ENCODE measurements at regions not wholly inside any gene's neighbourhood (a gene's known extent, or its start where the extent isn't known, plus 50 kb on each side); places are given as distances from the start of the nearest gene placed in this dataset.

- DNase-seq (ENCODE audit: low spot score) = no peak
Measured at GRCh38 chr2:104444392-104444791, 409.5 kb upstream of the POU3F3 start.

- DNase-seq (ENCODE audit: low spot score) = no peak
Measured at GRCh38 chr2:104444889-104445288, 409.0 kb upstream of the POU3F3 start.

- no peak for DNase-seq (ENCODE audit: low spot score)
Measured at GRCh38 chr2:104447831-104448434, 406.0 kb upstream of the POU3F3 start.

DNA sequence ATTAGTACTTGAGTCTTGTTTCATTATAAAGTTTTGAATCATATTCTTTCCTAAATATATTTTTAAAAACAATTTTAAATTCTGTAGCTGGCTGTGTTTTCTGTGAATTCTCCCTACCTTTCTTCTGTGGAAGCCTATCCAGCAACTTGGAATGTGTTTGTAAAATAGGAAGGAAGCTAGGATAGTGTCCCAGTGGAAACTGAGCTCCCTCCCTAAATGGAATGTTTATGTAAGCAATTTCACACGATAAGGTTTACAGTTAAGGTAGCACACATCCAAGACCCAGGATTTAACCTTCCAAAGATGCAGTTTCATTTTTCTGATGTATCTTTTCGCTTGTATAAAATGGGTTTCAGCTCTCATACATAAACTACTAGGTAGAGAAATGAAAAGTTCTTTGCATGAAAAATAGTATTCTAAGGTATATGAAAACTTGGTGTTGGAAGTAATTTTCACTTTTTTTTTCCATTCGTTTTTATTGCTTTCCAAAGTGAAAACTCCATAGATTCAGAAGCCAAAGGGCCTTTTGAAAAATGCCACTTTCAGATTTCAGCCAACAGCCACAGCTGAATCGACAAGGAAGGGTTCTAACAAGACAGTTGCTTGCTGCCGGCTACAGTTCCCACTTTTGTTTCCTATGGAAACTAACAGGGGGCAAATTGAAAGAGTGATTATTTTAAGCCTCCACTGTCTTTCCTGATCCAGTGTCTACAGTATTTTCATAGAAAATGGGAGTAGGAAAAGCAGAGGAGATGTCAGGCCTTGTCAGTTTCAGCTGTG, 405.1 kb upstream of the POU3F3 start:
- no peak for DNase-seq (ENCODE audit: low spot score)

DNA sequence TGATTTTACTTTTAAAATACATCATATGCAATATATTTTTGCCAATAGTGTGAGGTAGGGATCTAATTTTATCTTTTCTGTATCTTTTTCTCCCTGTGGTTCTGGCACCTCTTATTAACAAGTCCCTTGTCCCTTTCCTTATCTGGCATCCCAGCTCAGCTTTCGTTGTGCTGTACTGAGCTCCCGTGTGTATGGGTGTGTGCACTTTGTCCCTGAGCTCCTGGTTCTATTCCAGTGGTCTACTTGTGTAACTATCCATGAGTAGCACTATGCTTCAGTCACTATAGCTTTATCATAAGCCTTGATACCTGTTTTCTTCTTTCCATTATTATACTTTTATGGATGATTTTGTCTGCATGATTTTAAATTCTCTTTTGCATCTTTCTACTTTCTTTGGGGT, 401.4 kb upstream of the POU3F3 start:
- DNase-seq (ENCODE audit: low spot score) = no peak

DNA sequence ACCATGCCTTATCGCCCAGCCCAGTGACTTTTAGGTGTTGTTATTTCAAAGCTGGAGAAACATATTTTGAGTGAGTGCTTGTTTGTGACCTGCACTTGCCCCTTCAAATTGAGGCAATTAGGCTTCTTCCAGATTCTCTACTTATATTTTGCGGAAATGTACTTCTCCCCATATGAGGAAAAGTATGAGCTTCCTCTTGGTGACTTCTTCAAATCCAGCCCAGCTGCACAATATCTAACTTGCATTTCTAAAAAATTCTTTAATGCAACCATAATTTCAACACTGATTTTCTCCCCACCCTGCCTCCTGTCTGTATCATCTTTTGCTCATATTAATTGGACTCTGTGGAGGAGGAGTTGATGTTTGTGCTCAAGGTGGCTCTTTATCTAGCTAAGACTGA, 391.2 kb upstream of the POU3F3 start:
- DNase-seq (ENCODE audit: low spot score) = no peak

DNA sequence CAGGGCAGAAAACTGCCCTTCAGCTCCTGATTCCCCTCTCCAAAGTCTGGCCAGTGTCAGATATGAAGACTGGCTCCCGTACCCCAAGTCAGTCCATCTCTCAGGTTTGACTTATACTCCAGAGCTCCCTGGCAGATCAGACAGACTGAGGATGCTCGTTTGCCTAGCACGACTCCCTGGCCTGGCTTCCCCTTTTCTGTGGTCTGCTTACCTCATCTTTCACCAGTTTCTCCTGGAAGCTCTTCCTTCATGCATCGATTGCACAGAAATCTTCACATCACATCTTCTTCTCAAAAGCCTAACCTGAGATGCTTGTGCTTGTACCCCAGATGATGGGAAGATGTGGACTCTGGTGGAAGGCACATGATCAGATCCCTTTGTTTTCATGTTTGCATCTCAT, 387.9 kb upstream of the POU3F3 start:
- DNase-seq (ENCODE audit: low spot score) = no peak

GRCh38 chr2:104468846-104469245, 385.1 kb upstream of the POU3F3 start:
- DNase-seq (ENCODE audit: low spot score) = no peak

DNA sequence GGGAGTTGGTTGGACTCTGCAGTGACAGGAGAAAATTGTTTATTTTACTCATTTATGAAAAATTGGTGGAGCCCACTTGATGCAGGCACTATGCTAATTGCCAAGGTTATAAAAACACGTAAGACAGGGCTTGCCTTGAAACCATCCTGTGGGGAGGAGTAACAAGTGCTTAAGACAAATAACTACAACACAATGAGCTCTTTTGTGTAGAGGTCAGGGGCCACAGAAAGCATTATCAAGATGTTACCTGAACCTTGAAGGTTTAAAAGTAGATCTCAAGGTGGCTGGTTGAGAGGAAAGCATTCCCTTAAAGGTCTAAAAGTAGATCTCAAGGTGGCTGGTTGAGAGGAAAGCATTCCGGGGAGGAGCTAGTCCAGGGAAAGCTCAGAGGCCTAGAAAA, 381.8 kb upstream of the POU3F3 start:
- no peak for DNase-seq (ENCODE audit: low spot score)

- DNase-seq (ENCODE audit: low spot score) = no peak
Measured at GRCh38 chr2:104473546-104473945, 380.4 kb upstream of the POU3F3 start.

- DNase-seq (ENCODE audit: low spot score) = no peak
Measured at GRCh38 chr2:104474716-104475115, 379.2 kb upstream of the POU3F3 start.

DNA sequence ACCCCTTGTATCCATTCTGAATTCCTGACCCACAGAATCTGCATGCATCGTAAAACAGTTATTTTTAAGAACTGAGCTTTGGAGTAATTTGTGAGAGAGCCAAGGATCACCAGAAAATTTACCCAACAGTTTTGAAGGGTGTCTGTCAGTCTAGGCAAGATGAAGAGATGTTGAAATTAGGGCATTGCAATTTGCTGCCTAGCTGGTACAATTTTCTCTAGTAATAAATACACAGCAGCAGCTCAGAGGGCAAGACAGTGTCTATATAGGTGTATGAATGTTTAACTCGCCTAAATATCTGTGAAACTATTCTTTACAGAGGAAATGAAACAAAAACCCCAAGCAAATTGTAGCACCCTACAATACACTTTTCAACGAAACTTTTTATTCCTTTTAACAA, 377.8 kb upstream of the POU3F3 start:
- DNase-seq (ENCODE audit: low spot score) = no peak

DNA sequence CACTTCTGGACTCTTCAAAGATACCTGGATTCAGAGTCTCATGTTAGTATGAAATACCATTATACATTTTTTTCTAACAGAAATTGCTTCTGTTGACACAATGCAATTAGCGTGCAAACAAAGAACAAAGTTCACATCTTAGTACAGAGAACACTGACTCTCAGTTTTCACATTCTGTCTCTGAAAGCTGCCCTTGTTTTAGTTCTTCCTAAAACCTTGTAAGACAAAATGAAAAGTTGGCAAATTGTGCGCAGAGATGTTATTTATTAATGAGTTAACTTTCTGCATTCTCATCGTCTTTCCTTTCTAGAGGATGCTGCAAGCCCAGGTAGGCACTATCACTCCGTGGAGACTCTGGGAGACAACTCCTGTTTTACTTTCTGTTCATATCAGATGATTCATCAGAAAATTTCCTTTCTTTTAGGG, 377.3 kb upstream of the POU3F3 start:
- no peak for DNase-seq (ENCODE audit: low spot score)

GRCh38 chr2:104481341-104481740, 372.6 kb upstream of the POU3F3 start:
- no peak for DNase-seq (ENCODE audit: low spot score)

DNA sequence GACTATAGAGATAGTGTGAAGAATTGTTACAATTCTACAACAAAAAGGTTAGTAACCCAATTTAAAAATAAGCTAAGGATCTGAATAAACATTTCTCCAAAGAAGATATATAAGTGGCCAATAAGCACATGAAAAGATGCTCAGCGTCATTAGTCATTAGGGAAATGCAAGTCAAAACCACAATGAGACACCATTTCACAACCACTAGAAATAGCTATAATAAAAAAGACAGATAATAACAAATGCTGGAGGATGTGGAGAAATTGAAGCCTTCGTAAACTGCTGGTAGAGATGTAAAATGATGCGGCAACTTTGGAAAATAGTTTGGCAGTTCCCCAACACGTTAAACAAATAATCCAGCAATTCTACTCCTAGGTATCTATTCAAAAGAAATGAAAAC, 366.5 kb upstream of the POU3F3 start:
- no peak for DNase-seq (ENCODE audit: low spot score)

DNA sequence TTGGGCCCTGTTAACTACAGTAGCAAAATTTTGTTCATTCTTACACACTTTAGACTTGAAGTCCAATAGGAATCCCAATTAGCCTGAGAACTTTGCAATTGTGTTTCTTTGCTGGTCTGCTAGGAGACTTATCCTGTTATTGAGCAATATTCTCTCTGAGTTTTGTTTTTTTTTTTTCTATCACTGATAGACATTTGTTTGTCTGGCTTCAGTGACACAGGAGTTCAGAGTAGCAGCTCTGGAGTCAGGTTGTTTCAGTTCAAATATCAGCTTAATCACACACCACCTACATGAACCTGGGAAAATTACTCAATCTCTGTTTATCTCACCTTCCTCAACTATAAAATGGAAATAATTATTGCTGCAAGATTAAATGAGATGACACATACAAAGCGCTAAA, 360.2 kb upstream of the POU3F3 start:
- no peak for DNase-seq (ENCODE audit: low spot score)

DNA sequence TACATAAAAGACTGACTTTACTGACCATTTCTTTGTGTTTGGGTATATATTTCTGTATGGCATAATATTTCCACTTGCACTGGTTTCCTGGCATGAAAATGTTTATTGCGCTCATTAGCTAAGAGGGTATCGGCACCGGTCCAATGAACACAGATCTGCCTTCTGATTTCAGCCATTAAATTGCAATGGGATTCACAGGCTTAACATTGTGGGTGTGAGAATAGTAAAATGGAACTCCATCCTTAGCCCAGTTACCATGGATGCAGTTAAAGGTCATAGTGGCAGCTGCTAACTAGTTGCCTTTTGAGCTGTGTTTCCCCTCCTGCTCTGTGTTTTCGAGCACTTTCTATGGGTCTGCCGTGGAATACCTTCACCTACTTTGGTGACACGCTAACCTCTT, 352.6 kb upstream of the POU3F3 start:
- DNase-seq (ENCODE audit: low spot score) = no peak

DNA sequence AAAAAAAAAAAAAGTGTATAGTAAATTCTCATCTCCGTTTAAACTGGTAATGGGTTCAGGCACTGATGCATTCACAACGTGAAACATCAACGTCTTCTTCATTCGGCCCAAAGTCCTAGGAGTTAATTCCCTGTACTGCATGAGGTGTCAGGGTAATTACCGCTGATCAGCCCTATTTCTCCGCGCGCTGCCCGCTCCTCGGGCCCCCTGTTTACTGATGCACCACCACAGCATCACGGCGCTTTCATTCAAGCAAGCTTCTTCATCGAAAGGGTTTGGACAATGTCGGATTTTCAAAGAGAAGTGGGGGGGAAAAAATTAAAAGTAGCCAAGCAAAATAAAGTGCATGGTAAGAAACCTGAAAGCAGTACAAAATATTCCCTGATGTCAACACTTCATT, 352.0 kb upstream of the POU3F3 start:
- no peak for DNase-seq (ENCODE audit: low spot score)

- no peak for DNase-seq (ENCODE audit: low spot score)
Measured at GRCh38 chr2:104502901-104503300, 351.0 kb upstream of the POU3F3 start.

- no peak for DNase-seq (ENCODE audit: low spot score)
Measured at GRCh38 chr2:104504331-104505073, 349.4 kb upstream of the POU3F3 start.

- no peak for DNase-seq (ENCODE audit: low spot score)
Measured at GRCh38 chr2:104518256-104518655, 335.7 kb upstream of the POU3F3 start.

DNA sequence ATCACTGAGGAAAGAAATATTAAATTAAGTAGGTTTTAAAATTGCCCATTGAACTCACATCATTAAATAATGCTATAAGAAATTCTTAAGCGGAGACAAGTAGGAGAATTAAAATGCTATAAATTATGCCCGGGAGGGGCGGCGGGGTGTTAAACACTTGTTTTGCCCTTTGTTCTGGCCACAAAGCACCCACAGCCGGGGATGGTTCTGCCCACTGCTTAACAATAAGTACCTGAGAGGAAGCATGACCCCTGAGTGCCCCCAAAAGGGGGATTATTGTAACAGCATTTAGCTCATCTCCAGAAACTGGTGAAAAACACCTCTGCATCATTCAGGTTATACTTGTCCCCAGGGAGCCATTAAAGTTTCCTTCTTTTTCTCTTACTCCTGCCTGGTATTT, 332.7 kb upstream of the POU3F3 start:
- no peak for DNase-seq (ENCODE audit: low spot score)

GRCh38 chr2:104523921-104524320, 330.0 kb upstream of the POU3F3 start:
- no peak for DNase-seq (ENCODE audit: low spot score)
